Stimulated activated CD4-positive, alpha-beta T cell treated with anti-CD3 and anti-CD28 coated beads, Interleukin-4, amount 100 ng/mL, for 48 hours (primary cell): ENCODE measurements at regions not wholly inside any gene's neighbourhood (a gene's known extent, or its start where the extent isn't known, plus 50 kb on each side); places are given as distances from the start of the nearest gene placed in this dataset.

Experiments used
- DNase-seq, 2 donors: peaks; one replicate each; pipeline ENCODE4 v3.0.0-alpha.2; 2020; ENCODE audit warnings: low read depth in 2 of 2

GRCh38 chr20:12886618-12887363 is 122.0 kb upstream of the SPTLC3 start:
- no peak for DNase-seq

GRCh38 chr20:12891643-12892042 is 117.1 kb upstream of the SPTLC3 start:
- DNase-seq, result no peak

GRCh38 chr20:12893019-12893418 is 115.8 kb upstream of the SPTLC3 start:
- no peak for DNase-seq

- DNase-seq, result no peak
Observed at GRCh38 chr20:12893653-12894052, 115.1 kb upstream of the SPTLC3 start.

GRCh38 chr20:12894089-12894488 is 114.7 kb upstream of the SPTLC3 start:
- no peak for DNase-seq

- no peak for DNase-seq
Observed at GRCh38 chr20:12896180-12896579, 112.6 kb upstream of the SPTLC3 start.

- no peak for DNase-seq
Observed at GRCh38 chr20:12902992-12903391, 105.8 kb upstream of the SPTLC3 start.

GRCh38 chr20:12906361-12906760 is 102.4 kb upstream of the SPTLC3 start:
- DNase-seq, result no peak

- DNase-seq, result no peak
Observed at GRCh38 chr20:12911372-12911771, 97.4 kb upstream of the SPTLC3 start.

- no peak for DNase-seq
Observed at GRCh38 chr20:12913781-12914443, 94.9 kb upstream of the SPTLC3 start.

GRCh38 chr20:12914804-12915203 is 94.0 kb upstream of the SPTLC3 start:
- no peak for DNase-seq

- no peak for DNase-seq
Observed at GRCh38 chr20:12916699-12917098, 92.1 kb upstream of the SPTLC3 start.

- no peak for DNase-seq
Observed at GRCh38 chr20:12924126-12924525, 84.6 kb upstream of the SPTLC3 start.

GRCh38 chr20:12925210-12925755 is 83.5 kb upstream of the SPTLC3 start:
- DNase-seq, result peak in 1 of 2 donors; percentile 7

GRCh38 chr20:12925863-12926793 is 82.6 kb upstream of the SPTLC3 start:
- DNase-seq, result no peak

GRCh38 chr20:12927489-12927888 is 81.3 kb upstream of the SPTLC3 start:
- no peak for DNase-seq

- no peak for DNase-seq
Observed at GRCh38 chr20:12928358-12928754, 80.4 kb upstream of the SPTLC3 start.

GRCh38 chr20:12928755-12929401 is 79.9 kb upstream of the SPTLC3 start:
- DNase-seq, result no peak

- no peak for DNase-seq
Observed at GRCh38 chr20:12936020-12936419, 72.8 kb upstream of the SPTLC3 start.

GRCh38 chr20:12936524-12936923 is 72.2 kb upstream of the SPTLC3 start:
- DNase-seq, result no peak

GRCh38 chr20:12941025-12941424 is 67.7 kb upstream of the SPTLC3 start:
- no peak for DNase-seq

GRCh38 chr20:12942123-12942522 is 66.6 kb upstream of the SPTLC3 start:
- DNase-seq, result no peak
